Activated CD4-positive, CD25-positive, alpha-beta regulatory T cell treated with anti-CD3 and anti-CD28 coated beads, Interleukin-2, amount 50 U/mL, for 24 hours (primary cell): ENCODE measurements at regions not wholly inside any gene's neighbourhood (a gene's known extent, or its start where the extent isn't known, plus 50 kb on each side); places are given as distances from the start of the nearest gene placed in this dataset.
"Not testable (repeated sequence)": the region's sequence is repeated elsewhere in the genome, so short reads cannot be mapped to it uniquely, and the experiment has no call there.

Experiments used
- ATAC-seq, 2 donors: fragments of 150-1000 bp; cut with Tn5 transposase; one replicate each; pipeline ENCODE4 v1.10.0; 2021; ENCODE audit warnings: mild to moderate bottlenecking in 1 of 2, moderate library complexity in 1 of 2

DNA sequence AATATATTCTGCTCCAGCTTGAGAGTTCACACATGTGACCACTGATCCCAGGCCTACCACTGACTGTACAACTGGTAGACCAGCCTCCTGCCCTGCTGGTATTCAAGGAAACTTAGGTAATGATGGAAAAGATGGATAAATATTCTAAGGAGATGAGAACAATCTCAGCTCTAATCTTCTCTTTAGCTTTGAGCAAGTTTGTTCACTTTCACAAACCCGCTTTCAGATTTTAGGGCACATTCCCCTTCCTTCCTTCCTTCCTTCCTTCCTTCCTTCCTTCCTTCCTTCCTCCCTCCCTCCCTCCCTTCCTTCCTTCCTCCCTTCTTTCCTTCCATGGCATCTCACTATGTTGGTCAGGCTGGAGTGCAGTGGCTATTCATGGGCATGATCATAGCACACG lies 88.2 kb upstream of the PHACTR1 start:
- no peak for ATAC-seq

DNA sequence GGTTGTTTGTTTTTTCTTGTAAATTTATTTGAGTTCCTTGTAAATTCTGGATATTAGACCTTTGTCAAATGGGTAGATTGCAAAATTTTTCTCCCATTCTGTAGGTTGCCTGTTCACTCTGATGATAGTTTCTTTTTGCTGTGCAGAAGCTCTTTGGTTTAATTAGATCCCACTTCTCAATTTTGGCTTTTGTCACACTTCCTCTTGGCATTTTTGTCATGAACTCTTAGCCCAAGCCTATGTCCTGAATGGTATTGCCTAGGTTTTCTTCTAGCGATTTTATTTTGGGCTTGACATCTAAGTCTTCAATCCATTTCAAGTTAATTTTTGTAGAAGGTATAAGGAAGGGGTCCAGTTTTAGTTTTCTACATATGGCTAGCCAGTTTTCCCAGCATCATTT lies 82.8 kb upstream of the PHACTR1 start:
- ATAC-seq = not testable (repeated sequence)

DNA sequence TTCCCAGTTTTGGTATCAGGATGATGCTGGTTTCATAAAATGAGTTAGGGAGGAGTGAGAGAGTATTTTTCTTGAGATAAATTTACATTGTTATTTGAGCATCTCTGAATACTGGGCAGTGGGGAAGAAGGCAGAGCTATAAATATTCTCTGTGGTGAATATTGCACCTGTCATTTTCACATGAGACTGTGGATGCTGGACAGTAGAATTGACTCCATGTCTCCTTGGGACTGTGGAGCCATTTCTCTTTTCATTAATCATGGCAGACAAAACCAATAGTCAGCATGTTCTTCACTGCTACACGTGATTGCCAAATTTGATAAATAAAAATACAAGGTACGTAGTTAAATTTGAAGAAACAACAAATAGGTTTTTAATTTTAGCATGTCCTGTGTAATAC lies 81.2 kb upstream of the PHACTR1 start:
- ATAC-seq = no peak

DNA sequence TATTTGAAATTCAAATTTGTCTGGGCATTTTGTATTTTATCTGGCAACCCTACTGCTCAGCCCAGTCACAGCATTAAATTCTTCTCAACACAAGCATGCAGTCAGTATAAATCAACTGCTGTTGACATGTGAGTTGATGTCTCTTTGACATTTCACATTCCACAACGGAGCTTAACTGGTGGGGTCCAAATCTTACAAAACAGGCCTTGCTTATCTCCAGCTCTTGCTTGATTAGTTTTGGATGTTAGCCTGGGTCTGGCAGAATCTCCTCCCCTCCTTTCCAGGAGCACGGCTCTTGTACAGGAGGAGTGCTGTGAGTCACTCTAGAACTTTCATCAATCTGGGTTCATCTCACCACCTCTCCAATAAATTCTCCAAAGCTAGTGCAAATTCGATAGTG lies 80.8 kb upstream of the PHACTR1 start:
- ATAC-seq = no peak

DNA sequence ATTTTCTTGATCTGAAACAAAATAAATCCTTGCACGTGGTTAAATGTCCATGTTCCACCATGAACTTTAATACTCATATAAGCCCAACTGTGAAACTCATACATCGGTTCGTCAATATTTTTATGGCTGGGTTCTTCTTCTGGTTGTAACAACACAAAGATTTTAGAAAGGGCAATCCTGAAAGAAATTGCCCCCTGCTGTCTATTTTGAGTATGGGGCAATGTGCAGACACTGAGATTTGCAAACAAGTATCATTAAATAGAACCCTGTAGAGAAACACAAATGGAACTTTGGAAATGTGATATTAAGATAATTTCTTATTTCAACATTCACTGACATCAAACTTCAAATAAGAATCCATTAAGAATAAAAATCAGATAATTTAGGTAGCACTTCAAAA lies 80.2 kb upstream of the PHACTR1 start:
- ATAC-seq = no peak

DNA sequence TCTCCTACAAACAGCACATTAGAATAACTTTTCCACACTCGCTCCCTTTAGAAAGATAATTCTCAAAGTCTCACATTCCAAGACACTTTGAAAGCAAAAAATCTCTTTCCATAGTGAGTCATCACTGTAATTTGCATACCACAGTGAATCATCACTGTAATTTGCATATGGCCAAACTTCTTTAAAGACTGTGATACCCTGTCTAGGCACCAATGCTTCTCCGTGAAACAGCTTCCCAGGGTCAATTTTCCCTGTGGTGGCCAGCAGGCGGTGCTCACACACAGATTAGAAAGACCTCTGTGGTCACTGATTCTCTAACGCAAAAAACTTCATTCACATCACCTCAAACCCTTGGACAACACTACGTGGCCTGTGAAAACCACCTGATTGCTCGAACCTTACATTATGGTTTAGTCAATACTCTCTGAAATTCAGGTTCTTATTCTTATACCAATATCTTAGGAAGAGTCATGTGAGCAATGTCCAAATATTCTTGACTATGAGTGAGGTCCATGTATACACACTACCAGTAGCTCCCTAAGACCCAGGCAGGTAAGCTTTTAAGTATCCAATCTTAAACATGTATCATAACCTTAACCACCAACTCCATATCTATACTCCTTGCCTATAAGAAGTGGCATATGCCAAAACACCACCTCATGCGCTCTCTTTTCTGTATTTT lies 78.5 kb upstream of the PHACTR1 start:
- peak; percentile 53 to 58 for ATAC-seq

DNA sequence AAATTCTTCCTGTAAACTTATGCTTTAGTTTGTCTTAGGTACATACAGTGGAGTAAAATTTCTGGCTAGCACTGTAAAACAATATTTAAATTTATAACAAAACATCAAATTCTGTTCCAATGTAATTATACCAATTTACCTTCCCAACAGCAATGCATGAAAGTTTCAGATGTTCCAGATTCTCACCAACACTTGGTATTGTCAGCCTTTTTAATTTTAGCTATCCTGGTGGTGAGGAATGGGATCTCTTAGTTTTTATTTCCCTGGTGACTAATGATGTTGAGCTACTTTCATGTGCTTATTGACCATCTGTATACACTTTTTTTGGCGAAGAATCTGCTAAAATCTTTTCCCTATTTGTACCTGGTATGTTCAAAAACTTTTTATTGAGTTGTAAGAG lies 76.1 kb upstream of the PHACTR1 start:
- ATAC-seq = no peak

DNA sequence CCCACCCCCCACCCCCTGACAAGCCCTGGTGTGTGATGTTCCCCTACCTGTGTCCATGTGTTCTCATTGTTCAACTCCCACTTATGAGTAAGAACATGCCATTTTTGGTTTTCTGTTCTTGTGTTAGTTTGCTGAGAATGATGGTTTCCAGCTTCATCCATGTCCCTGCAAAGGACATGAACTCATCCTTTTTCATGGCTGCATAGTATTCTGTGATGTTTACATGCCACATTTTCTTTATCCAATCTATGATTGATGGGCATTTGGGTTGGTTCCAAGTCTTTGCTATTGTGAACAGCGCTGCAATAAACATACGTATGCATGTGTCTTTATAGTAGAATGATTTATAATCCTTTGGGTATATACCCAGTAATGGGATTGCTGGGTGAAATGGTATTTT lies 74.8 kb upstream of the PHACTR1 start:
- not testable (repeated sequence) for ATAC-seq

DNA sequence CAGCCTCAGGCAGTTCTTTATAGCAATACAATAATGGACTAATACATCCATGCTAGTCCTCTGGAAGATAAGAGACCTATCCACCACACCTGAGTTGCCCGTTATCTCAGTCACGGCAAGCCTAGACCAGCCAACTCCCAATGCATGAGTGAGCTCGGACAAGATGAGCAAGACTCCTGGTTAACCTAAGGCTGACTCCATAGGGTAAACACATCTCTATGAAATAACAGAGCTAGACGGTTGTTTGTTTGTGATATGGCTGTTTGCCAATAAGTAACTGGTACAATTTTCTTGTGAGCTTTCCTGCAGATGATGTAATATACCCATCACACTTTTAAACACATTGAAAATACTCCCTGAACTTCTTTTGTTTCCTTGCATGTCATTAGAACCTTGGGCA lies 70.6 kb upstream of the PHACTR1 start:
- ATAC-seq = no peak

DNA sequence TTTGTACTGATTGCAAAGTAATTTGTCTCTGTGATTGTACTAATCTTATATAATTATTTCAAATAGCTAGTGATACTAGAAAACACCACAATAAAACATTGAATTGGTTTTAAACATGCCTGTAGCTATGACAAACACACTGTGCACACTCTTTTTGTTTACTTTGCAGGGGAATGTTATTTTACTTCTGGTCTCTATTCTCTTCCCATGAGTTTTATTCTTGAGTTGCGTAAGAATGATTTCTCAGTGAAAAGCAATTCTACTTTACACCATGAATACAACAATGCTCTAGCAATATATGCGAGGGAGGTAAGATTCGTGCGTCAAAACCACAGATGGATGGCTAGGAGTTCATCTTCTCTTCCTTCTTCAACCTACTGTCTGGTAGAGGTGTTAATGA lies 68.4 kb upstream of the PHACTR1 start:
- no peak for ATAC-seq

DNA sequence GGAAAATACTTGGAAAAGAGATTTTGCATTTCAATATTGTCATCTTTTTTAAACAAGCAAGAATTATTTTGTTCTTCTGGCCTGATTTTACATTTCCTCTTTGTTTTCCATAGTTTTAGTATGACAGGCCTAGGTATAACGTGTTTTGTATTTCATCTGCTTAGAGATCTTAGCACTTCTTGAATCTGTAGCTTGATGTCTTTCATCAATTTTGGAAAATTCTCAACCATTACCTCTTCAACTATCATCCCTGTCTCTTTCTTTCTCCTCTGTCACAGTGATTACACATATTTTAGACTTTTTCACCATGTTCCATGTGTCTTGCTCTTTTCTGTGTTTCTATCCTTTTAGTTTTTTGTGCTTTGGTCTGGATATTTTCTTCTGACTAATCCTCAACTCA lies 67.2 kb upstream of the PHACTR1 start:
- no peak for ATAC-seq

DNA sequence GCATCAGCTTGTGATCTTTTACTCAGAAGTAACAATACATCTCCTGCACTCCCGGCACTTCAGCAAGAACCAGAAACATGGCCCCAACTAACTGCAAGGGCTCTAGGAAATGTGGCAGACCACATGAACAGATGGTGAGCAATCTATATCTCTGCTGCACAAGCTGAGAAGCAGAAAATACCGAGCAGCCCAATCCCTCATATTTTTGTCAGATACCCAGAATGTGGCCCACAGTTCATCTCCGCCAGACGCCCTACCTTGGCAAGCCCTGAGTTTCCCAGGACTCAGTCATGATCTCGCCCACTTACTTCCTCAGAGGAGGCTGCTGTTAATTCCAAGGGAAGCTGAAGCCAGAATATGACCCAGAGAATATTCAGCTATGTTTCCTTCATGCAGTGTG lies 63.1 kb upstream of the PHACTR1 start:
- no peak for ATAC-seq

DNA sequence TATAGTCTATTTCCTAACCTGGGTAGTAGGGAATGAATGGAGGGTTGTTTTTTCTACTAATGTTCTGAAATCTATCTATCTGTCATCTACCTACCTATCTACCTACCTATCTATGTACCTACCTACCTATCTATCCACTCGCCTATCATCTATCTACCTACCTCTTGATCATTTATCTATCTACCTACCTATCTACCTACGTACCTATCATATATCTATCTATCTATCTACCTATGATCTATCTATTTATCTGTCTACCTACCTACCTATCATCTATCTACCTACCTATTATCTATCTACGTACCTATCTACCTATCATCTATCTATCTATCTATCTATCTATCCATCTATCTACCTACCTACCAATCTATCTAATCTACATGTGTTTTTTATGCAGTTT lies 62.5 kb upstream of the PHACTR1 start:
- no peak for ATAC-seq

DNA sequence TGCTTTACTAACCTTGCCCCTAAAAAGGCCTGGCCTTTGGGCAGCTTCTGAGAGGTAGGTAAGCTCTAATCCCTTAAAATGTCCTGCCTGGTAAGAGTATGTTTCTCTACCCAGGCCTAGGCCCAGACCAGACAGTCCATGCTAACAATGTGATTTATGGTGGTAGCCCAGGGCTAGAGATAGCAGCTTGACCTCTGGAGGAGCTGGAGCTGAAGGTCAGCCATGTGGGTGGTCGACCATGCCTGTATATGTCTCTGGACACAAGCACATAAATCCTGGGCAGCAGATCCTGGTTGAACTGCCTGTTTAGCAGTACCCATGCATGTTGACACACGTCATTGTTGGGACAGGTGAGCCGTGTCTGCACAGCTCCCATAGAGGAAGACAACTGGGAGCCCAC lies 62.1 kb upstream of the PHACTR1 start:
- no peak for ATAC-seq

DNA sequence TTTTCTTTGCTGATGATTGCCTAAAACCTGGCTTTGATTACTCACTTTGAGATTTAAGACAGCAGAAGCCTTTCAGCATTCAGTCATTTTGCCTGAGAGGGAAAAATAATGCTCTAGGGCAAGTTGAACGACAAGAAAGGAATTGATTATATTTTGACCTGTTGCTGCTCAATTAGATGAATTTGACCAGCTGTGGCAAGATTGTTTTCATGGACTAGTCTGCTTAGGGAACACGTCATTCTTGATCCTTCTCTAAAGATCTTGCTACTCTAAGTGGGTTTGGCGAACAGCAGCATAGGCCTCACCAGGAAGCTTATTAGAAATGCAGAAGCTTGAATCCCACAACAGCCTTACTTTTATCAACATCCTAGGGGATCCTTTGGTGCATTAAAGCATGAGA lies 59.7 kb upstream of the PHACTR1 start:
- ATAC-seq = no peak

DNA sequence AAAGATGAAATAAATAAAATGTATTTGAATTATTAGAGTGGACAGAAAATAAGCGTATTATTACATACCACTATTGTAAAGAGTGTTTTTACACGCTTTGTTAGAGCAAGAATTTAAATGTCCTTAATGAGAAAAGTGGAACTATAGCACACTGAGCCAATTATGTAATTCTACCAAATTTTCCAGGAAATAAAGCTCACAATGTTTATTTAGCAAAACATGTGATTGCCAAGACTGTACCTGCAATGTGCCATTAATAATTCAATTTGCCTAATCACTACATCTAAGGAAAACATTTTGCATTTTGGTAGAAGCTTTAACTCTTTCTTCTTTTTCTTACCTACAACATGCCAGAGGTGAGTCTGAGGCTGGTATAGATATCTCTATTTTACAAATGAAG lies 58.7 kb upstream of the PHACTR1 start:
- no peak for ATAC-seq

DNA sequence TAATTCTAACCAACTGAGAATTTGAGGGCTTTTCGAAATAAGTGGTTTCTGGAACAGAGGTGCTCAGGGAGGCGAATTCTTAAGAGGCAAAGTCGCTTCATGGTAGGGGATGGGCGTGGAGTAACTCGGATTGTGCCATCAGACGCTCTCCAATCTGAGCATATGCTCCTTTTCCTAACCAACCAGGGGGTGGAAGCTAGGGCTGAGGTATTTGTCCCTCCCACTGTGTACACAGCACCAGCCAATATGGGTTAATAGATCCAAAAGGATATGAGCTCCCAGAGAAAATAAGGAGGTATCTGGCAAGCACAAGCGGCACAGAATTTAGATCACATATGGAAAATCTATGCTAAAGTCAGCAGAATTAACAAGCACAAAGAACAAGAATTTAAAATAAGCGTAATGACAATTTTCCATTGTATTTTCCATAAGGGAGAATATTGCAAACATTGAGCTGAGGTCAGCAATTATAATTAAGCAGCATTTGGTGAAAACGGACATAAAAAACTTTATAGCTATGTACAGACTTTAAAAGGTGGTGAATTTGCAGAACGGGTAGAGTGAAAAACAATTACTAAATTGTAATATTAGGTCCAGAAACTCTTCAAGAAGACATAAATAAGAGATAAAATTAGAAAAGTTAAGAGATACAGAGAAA lies 55.0 kb upstream of the PHACTR1 start:
- ATAC-seq = no peak
